Neural progenitor cell (in vitro differentiated cells): ENCODE measurements at regions not wholly inside any gene's neighbourhood (a gene's known extent, or its start where the extent isn't known, plus 50 kb on each side); places are given as distances from the start of the nearest gene placed in this dataset.

Experiments used
- EZH2 ChIP-seq: fragments of 200-600 bp; sonication (generic); IDR thresholded peaks from 2 replicates; pipeline ENCODE4 v1.6.1; 2017; ENCODE audit warnings: antibody characterized with exemption, mild to moderate bottlenecking, moderate library complexity
- EZH2phosphoT487 ChIP-seq: fragments of 200-600 bp; sonication (generic); IDR thresholded peaks from 2 replicates; pipeline ENCODE4 v1.6.1; 2017; ENCODE audit warnings: antibody characterized with exemption
- TF ChIP-seq, protein P1 (sequence below): fragments of 200-600 bp; sonication (generic); IDR thresholded peaks from 2 replicates; pipeline ENCODE4 v1.5.1; 2017; ENCODE audit warnings: antibody characterized with exemption, mild to moderate bottlenecking

DNA sequence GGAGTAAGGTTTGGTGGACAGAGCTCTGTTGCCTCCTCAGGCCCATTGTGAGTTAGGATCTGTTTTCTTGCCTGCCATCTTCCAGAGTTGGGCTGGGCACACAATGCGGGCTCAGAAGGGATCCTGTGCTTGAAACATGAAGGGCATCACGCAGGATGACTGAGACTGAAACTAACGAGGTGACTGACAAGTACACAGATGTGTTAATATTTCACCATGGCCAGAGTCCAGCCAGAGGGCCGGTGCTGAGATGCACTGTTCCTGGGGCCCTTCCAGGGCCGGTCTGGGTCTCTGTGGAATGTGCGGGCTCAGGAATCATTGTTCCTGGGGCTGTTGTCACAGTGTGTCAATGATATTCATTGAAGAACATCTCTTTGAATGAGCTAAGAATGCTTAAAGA, 163.7 kb downstream of the URI1 start:
- TF ChIP-seq, protein P1, sequence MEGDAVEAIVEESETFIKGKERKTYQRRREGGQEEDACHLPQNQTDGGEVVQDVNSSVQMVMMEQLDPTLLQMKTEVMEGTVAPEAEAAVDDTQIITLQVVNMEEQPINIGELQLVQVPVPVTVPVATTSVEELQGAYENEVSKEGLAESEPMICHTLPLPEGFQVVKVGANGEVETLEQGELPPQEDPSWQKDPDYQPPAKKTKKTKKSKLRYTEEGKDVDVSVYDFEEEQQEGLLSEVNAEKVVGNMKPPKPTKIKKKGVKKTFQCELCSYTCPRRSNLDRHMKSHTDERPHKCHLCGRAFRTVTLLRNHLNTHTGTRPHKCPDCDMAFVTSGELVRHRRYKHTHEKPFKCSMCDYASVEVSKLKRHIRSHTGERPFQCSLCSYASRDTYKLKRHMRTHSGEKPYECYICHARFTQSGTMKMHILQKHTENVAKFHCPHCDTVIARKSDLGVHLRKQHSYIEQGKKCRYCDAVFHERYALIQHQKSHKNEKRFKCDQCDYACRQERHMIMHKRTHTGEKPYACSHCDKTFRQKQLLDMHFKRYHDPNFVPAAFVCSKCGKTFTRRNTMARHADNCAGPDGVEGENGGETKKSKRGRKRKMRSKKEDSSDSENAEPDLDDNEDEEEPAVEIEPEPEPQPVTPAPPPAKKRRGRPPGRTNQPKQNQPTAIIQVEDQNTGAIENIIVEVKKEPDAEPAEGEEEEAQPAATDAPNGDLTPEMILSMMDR = no peak
- TF ChIP-seq EZH2phosphoT487 (no peak), EZH2 (no peak)
